ENCODE measurements at regions not wholly inside any gene's neighbourhood (a gene's known extent, or its start where the extent isn't known, plus 50 kb on each side); places are given as distances from the start of the nearest gene placed in this dataset.

- DNase-seq (ENCODE audit: low read depth, low spot score), result no peak
These were observed 111.6 kb upstream of the GCFC2 start for GRCh38 chr2:75822336-75822735.

DNA sequence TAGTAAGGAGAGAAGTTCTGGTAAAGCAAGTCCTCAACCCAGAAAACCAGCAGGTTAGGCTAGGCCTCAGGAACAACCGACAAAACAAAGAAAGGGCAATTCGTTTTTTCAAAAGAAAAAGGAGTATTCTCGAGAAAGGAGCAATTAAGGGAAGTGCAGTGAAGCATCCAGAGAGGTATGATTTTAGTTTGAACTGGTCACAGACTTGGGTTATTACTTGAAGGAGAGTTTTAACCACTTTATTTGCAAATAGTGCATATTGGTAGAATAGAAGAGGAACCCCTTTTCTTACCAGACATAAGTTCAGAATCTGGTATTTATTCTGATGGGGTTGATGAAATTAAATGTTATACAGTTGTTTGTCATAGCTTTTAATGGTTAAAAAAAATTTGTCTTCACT, 110.0 kb upstream of the GCFC2 start:
- no peak for DNase-seq (ENCODE audit: low read depth, low spot score)

DNA sequence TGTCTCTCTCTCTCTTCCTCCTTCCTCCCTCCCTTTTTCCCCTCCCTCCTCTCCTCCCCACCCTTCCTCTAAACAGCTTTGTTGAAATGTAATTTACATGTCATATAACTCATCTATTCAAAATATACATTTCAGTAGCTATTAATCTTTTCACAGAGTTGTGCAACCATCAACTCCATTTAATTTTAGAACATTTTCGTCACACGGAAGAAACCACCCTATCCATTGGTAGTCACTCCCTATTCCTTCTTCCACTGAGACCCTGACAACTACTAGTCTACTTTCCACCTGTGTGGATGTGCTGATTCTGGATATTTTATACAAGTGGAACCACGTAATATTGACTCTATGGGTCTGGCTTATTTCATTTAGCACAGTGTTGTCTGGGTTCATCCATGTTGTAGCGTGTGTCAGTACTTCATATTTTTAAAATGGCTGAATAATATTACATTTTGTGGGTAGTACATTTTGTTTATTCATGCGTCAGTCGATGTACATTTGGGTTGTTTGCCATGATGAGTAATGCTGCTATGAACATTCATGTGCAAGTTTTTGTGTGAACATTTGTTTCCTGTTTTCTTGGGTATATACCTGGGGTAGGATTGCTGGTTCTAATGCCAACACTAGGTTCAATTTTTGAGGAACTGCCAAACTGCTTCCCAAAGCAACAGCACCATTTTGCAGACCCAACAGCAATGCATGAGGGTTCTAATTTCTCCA, 100.1 kb upstream of the GCFC2 start:
- DNase-seq (ENCODE audit: low read depth, low spot score), result no peak

DNA sequence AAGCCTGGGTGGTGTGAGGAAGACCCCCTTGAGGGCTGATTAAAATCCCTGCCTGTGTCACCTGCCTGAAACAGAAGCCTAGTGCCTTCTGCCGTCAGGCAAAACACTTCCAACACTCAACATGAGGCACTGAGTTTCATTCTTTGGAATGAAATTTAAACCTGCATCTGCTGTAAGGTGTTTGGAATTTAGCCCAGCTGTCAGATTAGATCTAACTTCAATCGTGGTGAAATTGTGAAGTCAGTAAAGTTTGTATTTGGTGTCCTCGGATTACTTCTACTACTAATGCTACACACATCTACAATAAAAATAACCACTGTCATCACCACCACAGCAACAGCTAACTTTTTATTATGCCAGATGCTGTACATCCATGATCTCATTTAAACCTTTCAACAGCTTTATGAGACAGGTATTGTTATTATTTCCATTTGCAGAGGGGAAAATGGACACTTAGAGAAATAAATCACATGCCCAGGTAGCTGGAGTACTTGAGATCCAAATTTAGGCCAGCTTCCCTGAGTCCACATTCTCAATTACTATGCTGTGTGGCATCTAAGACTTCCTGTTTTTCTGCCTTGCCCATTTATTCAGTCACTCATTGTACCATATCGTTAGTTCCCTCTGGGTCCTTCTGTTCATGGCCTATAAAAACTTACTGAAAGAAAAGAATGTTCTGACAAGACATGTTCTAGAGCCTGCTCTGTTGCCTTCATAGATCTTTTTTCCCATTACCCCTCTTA, 98.2 kb upstream of the GCFC2 start:
- no peak for DNase-seq (ENCODE audit: low read depth, low spot score)

- no peak for DNase-seq (ENCODE audit: low read depth, low spot score)
These were observed 97.3 kb upstream of the GCFC2 start for GRCh38 chr2:75807992-75808391.

GRCh38 chr2:75801234-75801982, 90.7 kb upstream of the GCFC2 start:
- DNase-seq (ENCODE audit: low read depth, low spot score), result no peak

DNA sequence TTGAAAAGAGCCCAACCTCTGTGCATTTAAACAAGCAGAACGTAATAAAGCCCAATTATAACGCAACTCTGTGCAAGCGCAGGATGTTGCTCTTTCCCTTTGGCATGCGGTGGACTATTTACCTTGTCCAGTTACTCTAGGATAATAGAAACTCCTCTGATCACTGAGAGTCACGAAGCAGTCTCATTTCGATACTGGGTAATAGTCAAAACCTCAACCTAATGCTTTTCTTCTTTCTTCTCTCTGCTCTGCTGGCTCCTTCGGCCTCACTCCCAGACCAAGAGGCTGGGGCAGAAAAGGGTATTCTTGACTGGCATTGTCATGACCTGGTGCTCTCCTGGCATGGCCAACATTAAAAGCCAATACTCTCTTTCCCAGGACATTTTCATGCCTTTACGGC, 89.7 kb upstream of the GCFC2 start:
- no peak for DNase-seq (ENCODE audit: low read depth, low spot score)

- no peak for DNase-seq (ENCODE audit: low read depth, low spot score)
These were observed 89.1 kb upstream of the GCFC2 start for GRCh38 chr2:75799859-75800258.

GRCh38 chr2:75798569-75798968, 87.9 kb upstream of the GCFC2 start:
- no peak for DNase-seq (ENCODE audit: low read depth, low spot score)

- DNase-seq (ENCODE audit: low read depth, low spot score), result no peak
These were observed 82.3 kb upstream of the GCFC2 start for GRCh38 chr2:75792996-75793395.

DNA sequence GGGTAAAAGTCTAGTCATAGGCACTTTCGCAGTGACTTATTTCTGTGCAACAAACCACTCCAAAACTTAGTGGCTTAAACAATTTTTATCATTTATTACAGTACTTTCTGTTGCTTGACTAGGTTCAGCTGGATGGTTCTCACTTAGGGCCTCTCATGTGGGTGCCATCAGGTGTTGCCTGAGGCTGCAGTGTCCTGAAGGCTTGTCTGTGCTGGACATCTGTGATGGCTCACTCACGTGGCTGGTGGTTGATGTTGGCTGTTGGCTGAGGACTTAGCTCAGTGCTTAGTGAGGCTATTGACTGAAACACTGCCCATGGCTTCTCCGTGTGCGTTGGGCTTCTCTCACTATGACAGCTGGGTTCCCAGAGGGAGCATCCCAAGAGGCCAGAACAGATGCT, 81.4 kb upstream of the GCFC2 start:
- no peak for DNase-seq (ENCODE audit: low read depth, low spot score)

- DNase-seq (ENCODE audit: low read depth, low spot score), result no peak
These were observed 80.2 kb upstream of the GCFC2 start for GRCh38 chr2:75790814-75791467.

DNA sequence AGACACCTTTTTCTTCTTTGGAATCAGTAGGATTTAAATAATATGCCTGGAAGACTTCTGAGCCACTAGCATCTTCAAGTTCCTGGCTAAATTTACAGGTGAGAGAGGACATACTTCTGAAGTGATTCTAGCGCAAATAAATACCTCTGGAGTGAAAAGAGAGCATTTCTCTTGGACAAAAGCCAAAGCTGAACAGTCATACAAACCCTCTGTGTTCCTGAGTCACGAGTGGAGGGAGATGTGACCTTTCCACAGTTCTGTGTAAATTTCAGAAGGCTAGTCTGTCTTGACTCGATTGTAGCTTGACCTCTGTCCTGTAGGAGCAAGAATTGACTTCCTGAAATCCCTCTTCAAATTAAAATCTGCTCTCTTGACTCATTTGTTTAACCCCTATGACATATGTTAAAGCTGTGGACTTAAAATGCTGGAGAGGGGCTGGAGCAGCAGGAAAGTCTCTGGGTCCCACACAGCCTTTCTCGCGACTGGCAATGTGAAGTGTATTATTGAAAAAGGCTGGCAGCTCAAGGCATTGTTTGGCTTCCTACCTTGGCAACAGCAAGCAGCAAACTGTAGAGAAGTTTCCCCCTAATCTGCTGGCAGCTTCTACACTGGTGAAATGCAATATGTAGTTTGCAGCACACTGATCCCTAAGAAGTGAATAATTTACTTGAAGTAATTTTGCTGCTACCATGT, 79.6 kb upstream of the GCFC2 start:
- DNase-seq (ENCODE audit: low read depth, low spot score), result no peak

DNA sequence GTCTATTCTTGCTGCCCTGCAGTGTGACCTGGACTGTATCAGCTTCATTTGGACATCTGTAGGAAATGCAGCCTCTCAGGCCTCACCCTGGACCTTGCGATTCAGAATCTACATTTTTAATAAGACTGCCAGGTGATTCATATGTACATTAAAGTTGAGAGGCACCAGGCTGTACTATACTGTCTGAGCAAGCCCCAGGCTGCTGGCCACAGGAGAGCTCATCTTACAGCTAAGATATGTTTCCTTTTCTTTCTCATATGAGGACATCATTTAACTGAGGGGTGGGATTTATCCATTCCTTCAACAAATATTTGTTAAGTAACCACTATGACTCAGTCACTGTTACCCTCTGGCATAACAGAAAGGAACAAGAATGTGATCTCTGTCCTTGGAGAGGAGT, 78.2 kb upstream of the GCFC2 start:
- DNase-seq (ENCODE audit: low read depth, low spot score), result no peak

GRCh38 chr2:75788154-75788553, 77.4 kb upstream of the GCFC2 start:
- DNase-seq (ENCODE audit: low read depth, low spot score), result no peak

GRCh38 chr2:75787532-75788132, 76.9 kb upstream of the GCFC2 start:
- DNase-seq (ENCODE audit: low read depth, low spot score), result no peak

GRCh38 chr2:75775311-75775823, 64.7 kb upstream of the GCFC2 start:
- no peak for DNase-seq (ENCODE audit: low read depth, low spot score)

DNA sequence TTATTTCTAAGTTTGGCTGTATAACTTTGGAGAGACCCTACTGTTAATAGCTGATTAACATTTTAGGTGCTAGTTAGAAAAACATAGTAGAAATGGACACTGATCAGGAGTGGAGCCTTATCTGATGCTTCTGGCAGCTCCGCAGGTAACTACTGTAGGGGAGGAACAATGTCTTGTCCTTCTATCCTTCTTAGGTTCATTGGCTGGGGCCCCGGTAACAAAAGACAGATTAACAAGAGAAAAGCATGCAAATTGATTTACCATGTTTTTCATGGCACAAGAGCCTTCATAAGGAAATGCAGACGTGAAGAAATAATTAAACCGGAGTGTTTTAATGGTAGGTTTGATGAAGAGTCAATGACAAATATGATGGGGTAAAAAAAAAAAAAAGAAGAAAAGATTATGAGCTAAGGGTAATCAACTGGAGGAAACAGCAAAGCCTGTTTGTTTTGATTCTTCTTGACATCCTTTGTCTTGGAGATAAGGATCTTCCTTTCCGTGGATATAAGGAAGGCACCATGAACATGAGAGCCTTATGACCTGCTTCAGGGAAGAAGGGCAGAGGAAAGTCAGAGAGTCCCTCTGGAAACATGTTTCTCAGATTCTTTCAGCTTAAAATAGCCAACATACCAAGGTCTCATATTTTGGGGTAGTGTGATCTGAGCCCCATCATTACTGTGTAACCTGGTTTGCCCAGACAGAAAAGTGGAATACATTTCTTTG, 62.4 kb upstream of the GCFC2 start:
- DNase-seq (ENCODE audit: low read depth, low spot score), result no peak

DNA sequence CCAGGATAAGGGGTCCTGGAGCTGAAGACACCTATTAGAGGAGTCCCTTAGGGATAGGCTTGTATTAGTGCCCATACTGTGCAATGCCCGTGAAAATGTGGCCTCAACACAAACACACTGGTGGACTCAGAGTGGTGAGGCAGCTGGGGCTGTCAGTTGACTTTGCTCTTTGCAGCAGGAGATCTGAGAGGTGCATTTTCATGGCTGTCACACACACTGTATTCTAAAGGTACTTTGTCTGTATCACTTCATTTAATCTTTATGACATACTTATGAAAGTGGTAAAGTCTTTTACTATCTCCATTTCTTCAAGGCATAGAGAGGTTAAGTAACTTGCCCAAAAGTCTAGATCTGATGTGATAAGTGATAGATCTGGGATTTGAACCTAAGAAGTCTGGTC, 55.1 kb upstream of the GCFC2 start:
- DNase-seq (ENCODE audit: low read depth, low spot score), result no peak

DNA sequence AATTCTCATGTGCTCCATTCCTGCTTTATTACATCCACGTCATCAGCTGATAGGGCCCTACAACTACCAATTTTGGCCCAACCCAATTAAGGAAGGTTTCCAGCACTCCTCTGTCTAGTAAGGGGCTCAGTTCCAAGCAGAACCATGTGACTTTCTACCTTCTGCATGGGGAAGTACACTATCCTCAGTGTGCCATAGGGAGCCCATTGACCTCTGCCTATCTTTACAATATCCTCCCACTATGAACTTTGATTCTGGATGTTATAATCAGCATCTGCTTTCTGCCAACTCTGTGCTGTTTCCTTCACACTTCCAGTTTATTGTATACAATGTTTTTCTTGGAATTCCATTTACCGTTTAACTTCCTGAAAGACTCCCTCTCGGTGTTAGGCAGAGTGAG, 53.9 kb upstream of the GCFC2 start:
- DNase-seq (ENCODE audit: low read depth, low spot score), result no peak
